HEK293 (cell line): ENCODE measurements at regions not wholly inside any gene's neighbourhood (a gene's known extent, or its start where the extent isn't known, plus 50 kb on each side); places are given as distances from the start of the nearest gene placed in this dataset.

Experiments used
- CTCF ChIA-PET: fragments of 350-600 bp; formaldehyde crosslinking; extraction: SDS; loops from one replicate; lab custom pipeline; 2021; ENCODE audit warnings: antibody characterized with exemption; lab: Yijun Ruan, JAX
- POLR2A ChIA-PET: fragments of 300-600 bp; formaldehyde crosslinking; extraction: SDS; loops from one replicate; lab custom pipeline; 2020; ENCODE audit warnings: antibody characterized with exemption, inconsistent platforms; lab: Yijun Ruan, JAX
- H3K27ac ChIP-seq: fragments of 200-500 bp; sonication (Bioruptor generic); 2 replicates; pipeline ENCODE4 v1.5.1; 2014; ENCODE audit warnings: low read depth, low read length, control low read depth, inconsistent platforms; ENCODE audit errors: extremely low read depth
- H3K36me3 ChIP-seq, 2 experiments: fragments of 200-500 bp in 1 of 2; sonication (Bioruptor generic) in 1 of 2; 1 replicate in 1 of 2; 2 replicates in 1 of 2; pipeline ENCODE4 v1.5.1; 2014 to 2017; ENCODE audit warnings: inconsistent platforms in 2 of 2, low read length in 2 of 2; ENCODE audit not compliant: control insufficient read depth in 2 of 2, insufficient read depth in 1 of 2
- H3K4me1 ChIP-seq: fragments of 200-500 bp; sonication (Bioruptor generic); 2 replicates; pipeline ENCODE4 v1.5.1; 2014; ENCODE audit warnings: mild to moderate bottlenecking, low read length, inconsistent platforms; ENCODE audit not compliant: control insufficient read depth, insufficient read depth
- H3K4me3 ChIP-seq: 2 replicates; pipeline ENCODE4 v1.5.1; 2011; ENCODE audit warnings: low read depth, mild to moderate bottlenecking, control low read depth, low read length, moderate library complexity
- H3K9me3 ChIP-seq: fragments of 200-500 bp; sonication (Bioruptor generic); 2 replicates; pipeline ENCODE4 v1.5.1; 2014; ENCODE audit warnings: low read depth, low read length, inconsistent platforms; ENCODE audit not compliant: control insufficient read depth, insufficient read depth
- ATF2 ChIP-seq: fragments of 450-650 bp; formaldehyde crosslinking; IDR thresholded peaks from 2 replicates; pipeline ENCODE4 v1.5.1; 2016; ENCODE audit warnings: missing biosample characterization, missing genetic modification characterization, low read depth
- OSR2 ChIP-seq: fragments of 450-650 bp; formaldehyde crosslinking; IDR thresholded peaks from 2 replicates; pipeline ENCODE4 v1.5.1; 2016; ENCODE audit warnings: missing biosample characterization, missing genetic modification characterization
- OVOL3 ChIP-seq: fragments of 450-650 bp; formaldehyde crosslinking; IDR thresholded peaks from 2 replicates; pipeline ENCODE4 v1.5.1; 2016; ENCODE audit warnings: missing biosample characterization, missing genetic modification characterization
- SCRT2 ChIP-seq: fragments of 450-650 bp; formaldehyde crosslinking; IDR thresholded peaks from 2 replicates; pipeline ENCODE4 v1.5.1; 2016; ENCODE audit warnings: missing biosample characterization, missing genetic modification characterization
- YY1 ChIP-seq: fragments of 450-650 bp; formaldehyde crosslinking; IDR thresholded peaks from 2 replicates; pipeline ENCODE4 v1.5.1; 2018; ENCODE audit warnings: missing biosample characterization, missing genetic modification characterization
- ZBTB6 ChIP-seq: fragments of 450-650 bp; formaldehyde crosslinking; IDR thresholded peaks from 2 replicates; pipeline ENCODE4 v1.5.1; 2017; ENCODE audit warnings: missing biosample characterization, missing genetic modification characterization
- ZBTB7A ChIP-seq: fragments of 450-650 bp; formaldehyde crosslinking; IDR thresholded peaks from 2 replicates; pipeline ENCODE4 v1.5.1; 2016; ENCODE audit warnings: low read depth, missing biosample characterization, missing genetic modification characterization
- ZNF112 ChIP-seq: fragments of 450-650 bp; formaldehyde crosslinking; IDR thresholded peaks from 2 replicates; pipeline ENCODE4 v1.5.0; 2017; ENCODE audit warnings: missing biosample characterization, missing genetic modification characterization
- ZNF121 ChIP-seq: fragments of 450-650 bp; formaldehyde crosslinking; IDR thresholded peaks from 2 replicates; pipeline ENCODE4 v1.5.1; 2016; ENCODE audit warnings: missing biosample characterization, missing genetic modification characterization
- ZNF221 ChIP-seq: fragments of 450-650 bp; formaldehyde crosslinking; IDR thresholded peaks from 2 replicates; pipeline ENCODE4 v1.5.1; 2017; ENCODE audit warnings: missing biosample characterization, missing genetic modification characterization, borderline replicate concordance
- ZNF24 ChIP-seq: fragments of 450-650 bp; formaldehyde crosslinking; IDR thresholded peaks from 2 replicates; pipeline ENCODE4 v1.5.1; 2016; ENCODE audit warnings: missing biosample characterization, missing genetic modification characterization
- ZNF341 ChIP-seq: fragments of 450-650 bp; formaldehyde crosslinking; IDR thresholded peaks from 2 replicates; pipeline ENCODE4; 2016; ENCODE audit warnings: low read depth, missing biosample characterization, missing genetic modification characterization
- ZNF529 ChIP-seq: fragments of 450-650 bp; formaldehyde crosslinking; IDR thresholded peaks from 2 replicates; pipeline ENCODE4 v1.5.1; 2017; ENCODE audit warnings: missing genetic modification characterization, missing biosample characterization; ENCODE audit not compliant: insufficient replicate concordance
- ZNF571 ChIP-seq: fragments of 450-650 bp; formaldehyde crosslinking; IDR thresholded peaks from 2 replicates; pipeline ENCODE4 v1.5.0; 2017; ENCODE audit warnings: missing biosample characterization, missing genetic modification characterization
- ZNF596 ChIP-seq: fragments of 450-650 bp; IDR thresholded peaks from 2 replicates; pipeline ENCODE4 v1.5.0; 2018; ENCODE audit warnings: missing biosample characterization, mild to moderate bottlenecking, missing genetic modification characterization, moderate library complexity
- ZNF677 ChIP-seq: fragments of 450-650 bp; IDR thresholded peaks from 2 replicates; pipeline ENCODE4 v1.5.0; 2018; ENCODE audit warnings: missing biosample characterization, mild to moderate bottlenecking, missing genetic modification characterization, moderate library complexity
- ZNF76 ChIP-seq: fragments of 450-650 bp; formaldehyde crosslinking; IDR thresholded peaks from 2 replicates; pipeline ENCODE4; 2016; ENCODE audit warnings: low read depth, missing biosample characterization, missing genetic modification characterization, borderline replicate concordance
- ZNF776 ChIP-seq: fragments of 450-650 bp; formaldehyde crosslinking; IDR thresholded peaks from 2 replicates; pipeline ENCODE4 v1.5.0; 2017; ENCODE audit warnings: missing biosample characterization, missing genetic modification characterization, borderline replicate concordance
- ZNF830 ChIP-seq: fragments of 450-650 bp; IDR thresholded peaks from 2 replicates; pipeline ENCODE4 v1.5.0; 2018; ENCODE audit warnings: missing biosample characterization, missing genetic modification characterization, low read depth, mild to moderate bottlenecking, moderate library complexity
- TF ChIP-seq, protein P1 (sequence below): fragments of 450-650 bp; formaldehyde crosslinking; IDR thresholded peaks from 2 replicates; pipeline ENCODE4 v1.5.1; 2016; ENCODE audit warnings: missing biosample characterization, missing genetic modification characterization
- TF ChIP-seq, protein P2 (sequence below): fragments of 450-650 bp; IDR thresholded peaks from 2 replicates; pipeline ENCODE4 v1.5.1; 2018; ENCODE audit warnings: missing biosample characterization, mild to moderate bottlenecking, missing genetic modification characterization
- TF ChIP-seq, protein P3 (sequence below): fragments of 450-650 bp; formaldehyde crosslinking; IDR thresholded peaks from 2 replicates; pipeline ENCODE4 v1.5.1; 2016; ENCODE audit warnings: missing biosample characterization, missing genetic modification characterization

GRCh38 chr10:121242741-121243608, 355.3 kb downstream of the FGFR2 start:
- CTCF ChIA-PET, result interaction anchor here (0.7 kb wide), 1 partner anchor 15 kb away, joined by 3 read pairs; no protein-coding TSS in a partner anchor
- no peaks in the 10 kb centered on the region for H3K4me1 ChIP-seq
- TF ChIP-seq ZNF76 (tag by site-specific recombination) (no peak), ZNF596 (tag by site-specific recombination) (no peak), ZNF112 (no peak), OVOL3 (tag by site-specific recombination) (no peak), ZBTB7A (tag by site-specific recombination) (no peak), ZNF221 (tag by site-specific recombination) (no peak), ZNF529 (no peak)
- TF ChIP-seq, protein P1, sequence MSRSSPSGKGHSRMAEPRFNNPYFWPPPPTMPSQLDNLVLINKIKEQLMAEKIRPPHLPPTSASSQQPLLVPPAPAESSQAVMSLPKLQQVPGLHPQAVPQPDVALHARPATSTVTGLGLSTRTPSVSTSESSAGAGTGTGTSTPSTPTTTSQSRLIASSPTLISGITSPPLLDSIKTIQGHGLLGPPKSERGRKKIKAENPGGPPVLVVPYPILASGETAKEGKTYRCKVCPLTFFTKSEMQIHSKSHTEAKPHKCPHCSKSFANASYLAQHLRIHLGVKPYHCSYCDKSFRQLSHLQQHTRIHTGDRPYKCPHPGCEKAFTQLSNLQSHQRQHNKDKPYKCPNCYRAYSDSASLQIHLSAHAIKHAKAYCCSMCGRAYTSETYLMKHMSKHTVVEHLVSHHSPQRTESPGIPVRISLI (tag by site-specific recombination), result no peak
- H3K36me3 ChIP-seq, result no peaks in the 10 kb centered on the region
- no peak overlapping the region for H3K4me3 ChIP-seq
- H3K27ac ChIP-seq, result no peak overlapping the region
- POLR2A ChIA-PET, result no interaction called here
- H3K9me3 ChIP-seq, result no peaks in the 10 kb centered on the region

GRCh38 chr10:121243609-121244241, 354.5 kb downstream of the FGFR2 start:
- ChIA-PET POLR2A (no interaction called here), CTCF (interaction anchor here (0.6 to 0.7 kb wide), 2 partner anchors 14 to 418 kb away, joined by 3 to 4 read pairs; no protein-coding TSS in a partner anchor)
- Histone ChIP-seq H3K27ac (no peak overlapping the region), H3K36me3 (no peaks in the 10 kb centered on the region), H3K9me3 (no peaks in the 10 kb centered on the region), H3K4me1 (no peaks in the 10 kb centered on the region), H3K4me3 (no peak overlapping the region)
- peak; percentile 27; the same call in 1 of the 2 replicates for TF ChIP-seq SCRT2 (tag by site-specific recombination)
- TF ChIP-seq ZNF341 (tag by site-specific recombination), result no peak

GRCh38 chr10:121244818-121245217, 353.4 kb downstream of the FGFR2 start:
- Histone ChIP-seq H3K4me1 (no peaks in the 10 kb centered on the region), H3K36me3 (no peaks in the 10 kb centered on the region), H3K9me3 (no peaks in the 10 kb centered on the region), H3K4me3 (no peak overlapping the region), H3K27ac (no peak overlapping the region)
- ChIA-PET POLR2A (no interaction called here), CTCF (no interaction called here)
- no peak for TF ChIP-seq ZNF776 (tag by site-specific recombination)
- no peak for TF ChIP-seq OSR2 (tag by site-specific recombination)
- TF ChIP-seq, protein P2, sequence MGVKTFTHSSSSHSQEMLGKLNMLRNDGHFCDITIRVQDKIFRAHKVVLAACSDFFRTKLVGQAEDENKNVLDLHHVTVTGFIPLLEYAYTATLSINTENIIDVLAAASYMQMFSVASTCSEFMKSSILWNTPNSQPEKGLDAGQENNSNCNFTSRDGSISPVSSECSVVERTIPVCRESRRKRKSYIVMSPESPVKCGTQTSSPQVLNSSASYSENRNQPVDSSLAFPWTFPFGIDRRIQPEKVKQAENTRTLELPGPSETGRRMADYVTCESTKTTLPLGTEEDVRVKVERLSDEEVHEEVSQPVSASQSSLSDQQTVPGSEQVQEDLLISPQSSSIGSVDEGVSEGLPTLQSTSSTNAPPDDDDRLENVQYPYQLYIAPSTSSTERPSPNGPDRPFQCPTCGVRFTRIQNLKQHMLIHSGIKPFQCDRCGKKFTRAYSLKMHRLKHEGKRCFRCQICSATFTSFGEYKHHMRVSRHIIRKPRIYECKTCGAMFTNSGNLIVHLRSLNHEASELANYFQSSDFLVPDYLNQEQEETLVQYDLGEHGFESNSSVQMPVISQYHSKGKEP (tag by site-specific recombination), result no peak
- TF ChIP-seq ZNF24, result no peak
- no peak for TF ChIP-seq ZNF830
- TF ChIP-seq ZNF677 (tag by site-specific recombination), result no peak
- TF ChIP-seq ZBTB6 (tag by site-specific recombination), result no peak
- TF ChIP-seq ZNF571 (tag by site-specific recombination), result no peak
- no peak for TF ChIP-seq ZNF121 (tag by site-specific recombination)
- TF ChIP-seq, protein P3, sequence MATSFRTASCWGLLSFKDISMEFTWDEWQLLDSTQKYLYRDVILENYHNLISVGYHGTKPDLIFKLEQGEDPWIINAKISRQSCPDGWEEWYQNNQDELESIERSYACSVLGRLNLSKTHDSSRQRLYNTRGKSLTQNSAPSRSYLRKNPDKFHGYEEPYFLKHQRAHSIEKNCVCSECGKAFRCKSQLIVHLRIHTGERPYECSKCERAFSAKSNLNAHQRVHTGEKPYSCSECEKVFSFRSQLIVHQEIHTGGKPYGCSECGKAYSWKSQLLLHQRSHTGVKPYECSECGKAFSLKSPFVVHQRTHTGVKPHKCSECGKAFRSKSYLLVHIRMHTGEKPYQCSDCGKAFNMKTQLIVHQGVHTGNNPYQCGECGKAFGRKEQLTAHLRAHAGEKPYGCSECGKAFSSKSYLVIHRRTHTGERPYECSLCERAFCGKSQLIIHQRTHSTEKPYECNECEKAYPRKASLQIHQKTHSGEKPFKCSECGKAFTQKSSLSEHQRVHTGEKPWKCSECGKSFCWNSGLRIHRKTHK (tag by site-specific recombination), result no peak
- TF ChIP-seq ATF2 (tag by site-specific recombination), result no peak
- TF ChIP-seq YY1 (tag by site-specific recombination), result no peak
